SK-N-SH (cell line): ENCODE measurements at regions not wholly inside any gene's neighbourhood (a gene's known extent, or its start where the extent isn't known, plus 50 kb on each side); places are given as distances from the start of the nearest gene placed in this dataset.

Source experiments
- CTCF ChIA-PET: fragments of 300-600, 350-600 bp; formaldehyde crosslinking; extraction: SDS; loops from one replicate; lab custom pipeline; 2021; lab: Yijun Ruan, JAX
- POLR2A ChIA-PET: fragments of 350-600 bp; sonication (Branson Sonifier 250); formaldehyde crosslinking; extraction: SDS; loops from one replicate; lab custom pipeline; 2020; ENCODE audit warnings: antibody characterized with exemption, inconsistent platforms; lab: Yijun Ruan, JAX
- DNase-seq: peaks from one replicate; pipeline ENCODE4 v3.0.0; 2012
- H2AFZ ChIP-seq: fragments of 200-600 bp; sonication (generic); 2 replicates; pipeline ENCODE4 v1.8.1; 2016; ENCODE audit warnings: antibody characterized with exemption, mild to moderate bottlenecking, low read depth
- H3F3A ChIP-seq: fragments of 200-600 bp; sonication (generic); replicated peaks from 2 replicates; pipeline ENCODE3; 2016; ENCODE audit warnings: antibody characterized with exemption, mild to moderate bottlenecking; ENCODE audit not compliant: insufficient read depth
- H3K27ac ChIP-seq, 2 experiments: fragments of 200-500 bp in 1 of 2; fragments of 200-600 bp in 1 of 2; sonication (Bioruptor generic) in 1 of 2; sonication (generic), shearing (Covaris generic) in 1 of 2; 2 replicates each; pipeline versions ENCODE4 v1.5.1 to v1.6.1; 2014 to 2016; ENCODE audit warnings: low read depth in 2 of 2, inconsistent platforms in 1 of 2, low read length in 1 of 2, mild to moderate bottlenecking in 1 of 2, mixed read lengths in 1 of 2
- H3K27me3 ChIP-seq: fragments of 200-600 bp; sonication (generic), shearing (Covaris generic); 2 replicates; pipeline ENCODE4 v1.6.1; 2016; ENCODE audit warnings: mixed run types; ENCODE audit not compliant: insufficient read depth
- H3K36me3 ChIP-seq, 2 experiments: fragments of 200-500 bp in 1 of 2; fragments of 200-600 bp in 1 of 2; sonication (Bioruptor generic) in 1 of 2; sonication (generic) in 1 of 2; replicated peaks in 1 of 2; 2 replicates each; pipeline versions ENCODE3 to v1.5.1; 2014 to 2016; ENCODE audit warnings: low read length in 1 of 2, mild to moderate bottlenecking in 1 of 2; ENCODE audit not compliant: insufficient read depth in 2 of 2, control insufficient read depth in 1 of 2
- H3K4me1 ChIP-seq, 2 experiments: fragments of 200-500 bp in 1 of 2; fragments of 200-600 bp in 1 of 2; sonication (Bioruptor generic) in 1 of 2; sonication (generic), shearing (Covaris generic) in 1 of 2; 2 replicates each; pipeline versions ENCODE4 v1.5.1 to v1.6.1; 2014 to 2016; ENCODE audit warnings: low read depth in 1 of 2, low read length in 1 of 2, mixed run types in 1 of 2; ENCODE audit not compliant: insufficient read depth in 2 of 2, control insufficient read depth in 1 of 2
- H3K4me2 ChIP-seq: fragments of 200-600 bp; sonication (generic), shearing (Covaris generic); 2 replicates; pipeline ENCODE4 v1.6.1; 2017; ENCODE audit warnings: mixed run types
- H3K4me3 ChIP-seq, 2 experiments: fragments of 200-500 bp in 1 of 2; fragments of 200-600 bp in 1 of 2; sonication (Bioruptor generic) in 1 of 2; sonication (generic), shearing (Covaris generic) in 1 of 2; 2 replicates each; pipeline versions ENCODE4 v1.5.1 to v1.8.1; 2014 to 2016; ENCODE audit warnings: low read depth in 2 of 2, inconsistent platforms in 1 of 2, low read length in 1 of 2, mild to moderate bottlenecking in 1 of 2, mixed read lengths in 1 of 2, moderate library complexity in 1 of 2
- H3K79me2 ChIP-seq: fragments of 200-600 bp; sonication (generic); 2 replicates; pipeline ENCODE4 v1.8.1; 2017; ENCODE audit warnings: mild to moderate bottlenecking; ENCODE audit not compliant: insufficient read depth
- H3K9ac ChIP-seq: fragments of 200-600 bp; sonication (generic); 2 replicates; pipeline ENCODE4 v1.6.1; 2017; ENCODE audit warnings: mixed run types
- H3K9me2 ChIP-seq: fragments of 200-600 bp; sonication (generic); 2 replicates; pipeline ENCODE4 v1.6.1; 2017; ENCODE audit warnings: mixed run types
- H3K9me3 ChIP-seq: fragments of 200-600 bp; sonication (generic); 2 replicates; pipeline ENCODE4 v1.6.1; 2017; ENCODE audit warnings: mixed run types, mild to moderate bottlenecking, moderate library complexity
- H4K20me1 ChIP-seq: fragments of 200-600 bp; sonication (generic); 2 replicates; pipeline ENCODE4 v1.6.1; 2017; ENCODE audit warnings: mild to moderate bottlenecking, mixed run types; ENCODE audit not compliant: insufficient read depth
- EP300 ChIP-seq, 2 experiments: IDR thresholded peaks; 2 replicates each; pipeline versions ENCODE4 v1.4.0 to v1.6.1; 2012; ENCODE audit warnings: borderline replicate concordance in 1 of 2, low read depth in 1 of 2, low read length in 1 of 2
- FOSL2 ChIP-seq: IDR thresholded peaks from 2 replicates; pipeline ENCODE4 v1.4.0; 2012; ENCODE audit warnings: low read depth, mild to moderate bottlenecking, moderate library complexity, borderline replicate concordance
- FOXJ3 ChIP-seq: sonication (generic); formaldehyde crosslinking; IDR thresholded peaks from 2 replicates; pipeline ENCODE4 v1.5.1; 2020; ENCODE audit warnings: mild to moderate bottlenecking, missing genetic modification reagents
- FOXM1 ChIP-seq: IDR thresholded peaks from 2 replicates; pipeline ENCODE4 v1.4.0; 2012; ENCODE audit warnings: low read depth, mild to moderate bottlenecking
- GATA2 ChIP-seq: sonication (generic); formaldehyde crosslinking; IDR thresholded peaks from 2 replicates; pipeline ENCODE4 v1.5.0; 2020; ENCODE audit warnings: mild to moderate bottlenecking, missing genetic modification reagents
- JUND ChIP-seq: IDR thresholded peaks from 2 replicates; pipeline ENCODE4 v1.4.0; 2012
- MEF2A ChIP-seq: IDR thresholded peaks from 2 replicates; pipeline ENCODE4 v1.4.0; 2012; ENCODE audit warnings: low read depth, borderline replicate concordance
- NRF1 ChIP-seq: IDR thresholded peaks from 2 replicates; pipeline ENCODE4 v1.6.1; 2012; ENCODE audit warnings: low read depth, mild to moderate bottlenecking, low read length
- RAD21 ChIP-seq: IDR thresholded peaks from 2 replicates; pipeline ENCODE4 v1.6.1; 2012; ENCODE audit warnings: mild to moderate bottlenecking, low read length
- RFX5 ChIP-seq: IDR thresholded peaks from 2 replicates; pipeline ENCODE4 v1.6.1; 2012; ENCODE audit warnings: mild to moderate bottlenecking, improper control_type of control experiment, low read length
- SMC3 ChIP-seq: IDR thresholded peaks from 2 replicates; pipeline ENCODE4 v1.6.1; 2012; ENCODE audit warnings: low read depth, low read length, improper control_type of control experiment
- TAF1 ChIP-seq: IDR thresholded peaks from 2 replicates; pipeline ENCODE4 v1.6.1; 2012; ENCODE audit warnings: low read depth, mild to moderate bottlenecking, low read length, moderate library complexity, borderline replicate concordance
- TCF12 ChIP-seq: IDR thresholded peaks from 2 replicates; pipeline ENCODE4 v1.4.0; 2012
- TEAD4 ChIP-seq: IDR thresholded peaks from 2 replicates; pipeline ENCODE4 v1.4.0; 2012; ENCODE audit warnings: mild to moderate bottlenecking, borderline replicate concordance; ENCODE audit not compliant: insufficient read depth
- YY1 ChIP-seq: IDR thresholded peaks from 2 replicates; pipeline ENCODE4 v1.4.0; 2012; ENCODE audit warnings: low read depth, mild to moderate bottlenecking
- WGBS: methylation state at CpG from one replicate; pipeline ENCODE4 v1.1.6; 2017; ENCODE audit warnings: low lambda C conversion rate; 5-methylcytosine and 5-hydroxymethylcytosine counted together
- TF ChIP-seq, protein P1 (sequence below): fragments of 150-350 bp; IDR thresholded peaks from 2 replicates; pipeline ENCODE4 v1.6.1; 2017; ENCODE audit warnings: antibody characterized with exemption, low read length, low read depth, borderline replicate concordance
- TF ChIP-seq, protein P2 (sequence below): IDR thresholded peaks from 2 replicates; pipeline ENCODE4; 2012
- TF ChIP-seq, protein P3 (sequence below): fragments of 150-350 bp; IDR thresholded peaks from 2 replicates; pipeline ENCODE4 v1.6.1; 2016; ENCODE audit warnings: mild to moderate bottlenecking, low read depth, low read length

DNA sequence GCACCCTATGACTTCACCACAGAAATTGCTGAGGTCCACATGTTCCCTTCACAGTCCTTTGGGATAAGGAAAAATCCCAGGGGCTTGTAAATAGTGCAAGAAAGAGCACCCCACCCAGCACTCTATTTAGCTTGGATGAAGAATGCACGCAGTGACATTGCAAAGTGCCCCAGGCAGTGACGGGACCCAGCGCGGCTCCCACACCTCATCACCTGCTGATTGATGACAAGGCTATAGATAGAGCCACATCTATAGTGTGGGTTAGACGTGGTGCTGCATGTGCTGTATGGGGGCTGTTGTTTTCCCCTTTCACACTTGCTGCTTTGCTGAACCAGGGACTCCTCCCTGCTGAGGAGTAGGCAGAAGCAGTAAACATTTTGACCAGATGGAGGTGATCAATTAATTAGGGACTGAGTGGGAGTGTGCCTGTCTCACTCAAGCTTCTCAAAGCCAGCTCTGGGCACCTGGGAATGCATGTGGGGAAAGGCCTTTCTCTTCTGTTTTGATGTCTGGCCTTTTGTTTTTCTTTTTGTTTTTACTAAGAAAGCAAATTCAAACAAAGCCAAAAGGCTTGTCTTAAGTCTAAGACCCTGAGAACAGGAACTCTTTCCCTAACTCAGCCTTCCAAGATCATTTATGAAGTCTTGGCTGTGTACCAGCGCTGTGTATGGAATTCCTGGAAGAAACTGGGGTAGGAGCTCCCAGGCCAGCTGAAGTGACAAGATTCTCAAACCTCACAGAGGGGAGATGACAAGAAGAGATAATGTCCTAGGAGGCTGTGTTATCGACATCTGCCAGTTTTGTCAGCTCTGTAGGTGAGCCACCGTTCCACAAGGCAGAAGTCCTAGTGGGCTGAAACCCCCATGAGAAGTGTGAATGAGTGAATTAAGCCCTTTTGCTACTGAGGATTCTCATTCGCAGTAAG is 219.7 kb downstream of the BARX2 start:
- H3K9me2 ChIP-seq: no peaks in the 10 kb centered on the region
- H3K9me3 ChIP-seq: no peaks in the 10 kb centered on the region
- DNase-seq: no peak
- no peak overlapping the region for H3K4me2 ChIP-seq
- POLR2A ChIA-PET: no interaction called here
- no peaks in the 10 kb centered on the region for H4K20me1 ChIP-seq
- no peak overlapping the region for H3K9ac ChIP-seq
- H2AFZ ChIP-seq: no peak overlapping the region
- no peaks in the 10 kb centered on the region for H3F3A ChIP-seq
- TF ChIP-seq TAF1: no peak
- TF ChIP-seq RFX5: no peak
- no peak for TF ChIP-seq NRF1
- TF ChIP-seq MEF2A: no peak
- no peak for TF ChIP-seq FOXM1
- no peak for TF ChIP-seq RAD21
- TF ChIP-seq FOXJ3 (CRISPR knock-in tag): no peak
- TF ChIP-seq FOSL2: no peak
- TF ChIP-seq, protein P1, sequence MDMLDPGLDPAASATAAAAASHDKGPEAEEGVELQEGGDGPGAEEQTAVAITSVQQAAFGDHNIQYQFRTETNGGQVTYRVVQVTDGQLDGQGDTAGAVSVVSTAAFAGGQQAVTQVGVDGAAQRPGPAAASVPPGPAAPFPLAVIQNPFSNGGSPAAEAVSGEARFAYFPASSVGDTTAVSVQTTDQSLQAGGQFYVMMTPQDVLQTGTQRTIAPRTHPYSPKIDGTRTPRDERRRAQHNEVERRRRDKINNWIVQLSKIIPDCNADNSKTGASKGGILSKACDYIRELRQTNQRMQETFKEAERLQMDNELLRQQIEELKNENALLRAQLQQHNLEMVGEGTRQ: no peak
- H3K27ac ChIP-seq: no peak overlapping the region
- no peaks in the 10 kb centered on the region; the same call in 1 of the 2 replicates for H3K27me3 ChIP-seq
- peaks cover 0 to 2% of the 10 kb centered on the region in 2 experiments; a peak in 1 of 4 replicates for H3K4me1 ChIP-seq
- WGBS: 50% methylated on average over 5 of the region's 9 CpGs
- H3K4me3 ChIP-seq: no peak overlapping the region
- no peaks in the 10 kb centered on the region for H3K79me2 ChIP-seq
- no peaks in the 10 kb centered on the region for H3K36me3 ChIP-seq
- CTCF ChIA-PET: no interaction called here

DNA sequence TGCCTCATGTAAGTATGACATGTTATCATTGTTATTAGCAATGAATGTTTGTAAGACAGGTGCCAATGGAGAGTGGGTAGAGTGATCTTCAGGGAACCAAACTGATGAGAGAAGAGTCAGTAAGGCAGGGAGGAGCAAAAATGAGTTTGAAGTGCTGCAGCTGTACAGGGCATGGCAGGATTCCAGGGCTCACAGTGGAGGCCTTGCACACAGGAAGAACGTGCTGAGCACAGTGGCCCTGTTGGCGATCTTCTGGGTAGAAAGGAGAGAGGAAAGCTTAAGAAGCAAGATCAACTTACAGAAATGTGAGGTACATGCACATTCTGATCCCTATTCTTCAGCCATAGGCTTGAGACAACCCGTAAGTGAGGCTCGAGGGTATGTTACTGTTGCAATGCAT is 219.3 kb upstream of the TMEM45B start:
- no peaks in the 10 kb centered on the region; the same call in 1 of the 2 replicates for H3K27me3 ChIP-seq
- TF ChIP-seq TCF12 (no peak), SMC3 (no peak), GATA2 (no peak), EP300 (IDR thresholded peaks at IDR 0.05; ENCODE audit: borderline replicate concordance in 1 of 2, low read depth in 1 of 2, low read length in 1 of 2) (no peak), FOXM1 (no peak), YY1 (no peak), FOXJ3 (CRISPR knock-in tag) (no peak), JUND (no peak), TEAD4 (no peak)
- TF ChIP-seq, protein P2, sequence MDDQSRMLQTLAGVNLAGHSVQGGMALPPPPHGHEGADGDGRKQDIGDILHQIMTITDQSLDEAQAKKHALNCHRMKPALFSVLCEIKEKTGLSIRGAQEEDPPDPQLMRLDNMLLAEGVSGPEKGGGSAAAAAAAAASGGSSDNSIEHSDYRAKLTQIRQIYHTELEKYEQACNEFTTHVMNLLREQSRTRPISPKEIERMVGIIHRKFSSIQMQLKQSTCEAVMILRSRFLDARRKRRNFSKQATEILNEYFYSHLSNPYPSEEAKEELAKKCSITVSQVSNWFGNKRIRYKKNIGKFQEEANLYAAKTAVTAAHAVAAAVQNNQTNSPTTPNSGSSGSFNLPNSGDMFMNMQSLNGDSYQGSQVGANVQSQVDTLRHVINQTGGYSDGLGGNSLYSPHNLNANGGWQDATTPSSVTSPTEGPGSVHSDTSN: no peak
- TF ChIP-seq, protein P3, sequence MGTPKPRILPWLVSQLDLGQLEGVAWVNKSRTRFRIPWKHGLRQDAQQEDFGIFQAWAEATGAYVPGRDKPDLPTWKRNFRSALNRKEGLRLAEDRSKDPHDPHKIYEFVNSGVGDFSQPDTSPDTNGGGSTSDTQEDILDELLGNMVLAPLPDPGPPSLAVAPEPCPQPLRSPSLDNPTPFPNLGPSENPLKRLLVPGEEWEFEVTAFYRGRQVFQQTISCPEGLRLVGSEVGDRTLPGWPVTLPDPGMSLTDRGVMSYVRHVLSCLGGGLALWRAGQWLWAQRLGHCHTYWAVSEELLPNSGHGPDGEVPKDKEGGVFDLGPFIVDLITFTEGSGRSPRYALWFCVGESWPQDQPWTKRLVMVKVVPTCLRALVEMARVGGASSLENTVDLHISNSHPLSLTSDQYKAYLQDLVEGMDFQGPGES: no peak
- TF ChIP-seq, all 33 proteins: peak for 0
- Histone ChIP-seq H3K9me3 (no peaks in the 10 kb centered on the region), H2AFZ (no peak overlapping the region), H4K20me1 (no peaks in the 10 kb centered on the region), H3K4me3 (no peak overlapping the region), H3K4me2 (no peak overlapping the region), H3K36me3 (no peaks in the 10 kb centered on the region), H3K79me2 (no peaks in the 10 kb centered on the region), H3F3A (no peaks in the 10 kb centered on the region), H3K27ac (no peak overlapping the region), H3K4me1 (no peaks in the 10 kb centered on the region; a peak in 1 of 4 replicates), H3K9ac (no peak overlapping the region), H3K9me2 (no peaks in the 10 kb centered on the region)
- WGBS: 48% methylated on average over 4 of the region's 4 CpGs
- DNase-seq: no peak
- POLR2A ChIA-PET: no interaction called here
- CTCF ChIA-PET: no interaction called here
